Activated naive CD4-positive, alpha-beta T cell treated with anti-CD3 and anti-CD28 coated beads, Interleukin-2, amount 50 U/mL, for 16 hours (primary cell): ENCODE measurements at regions not wholly inside any gene's neighbourhood (a gene's known extent, or its start where the extent isn't known, plus 50 kb on each side); places are given as distances from the start of the nearest gene placed in this dataset.
"Not testable (repeated sequence)": the region's sequence is repeated elsewhere in the genome, so short reads cannot be mapped to it uniquely, and the experiment has no call there.

ENCODE experiments used
- DNase-seq: peaks from one replicate; pipeline ENCODE4 v3.0.0-alpha.2; 2020

DNA sequence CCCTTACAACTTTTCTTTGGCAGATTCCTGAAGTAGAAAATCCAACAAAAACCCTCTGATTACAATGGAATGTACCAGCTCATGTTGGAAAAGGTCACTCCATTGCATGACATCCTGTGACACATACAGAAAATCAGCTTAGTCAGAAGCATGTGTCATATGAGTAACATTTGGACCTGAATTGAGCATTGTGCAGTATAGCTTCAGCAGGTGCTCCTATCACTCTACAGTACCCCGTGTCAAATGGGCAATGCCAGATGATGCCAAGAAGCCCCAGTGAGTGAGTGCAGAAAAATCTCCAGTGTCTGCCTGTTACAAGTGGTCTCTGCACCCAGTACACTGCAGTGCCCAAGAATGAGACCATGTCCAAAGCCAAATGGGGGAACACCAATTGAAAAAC lies 129.7 kb upstream of the RUNX1 start:
- peak; percentile 15 for DNase-seq

- DNase-seq: no peak
Measured at GRCh38 chr21:35178098-35178497, 129.0 kb upstream of the RUNX1 start.

DNA sequence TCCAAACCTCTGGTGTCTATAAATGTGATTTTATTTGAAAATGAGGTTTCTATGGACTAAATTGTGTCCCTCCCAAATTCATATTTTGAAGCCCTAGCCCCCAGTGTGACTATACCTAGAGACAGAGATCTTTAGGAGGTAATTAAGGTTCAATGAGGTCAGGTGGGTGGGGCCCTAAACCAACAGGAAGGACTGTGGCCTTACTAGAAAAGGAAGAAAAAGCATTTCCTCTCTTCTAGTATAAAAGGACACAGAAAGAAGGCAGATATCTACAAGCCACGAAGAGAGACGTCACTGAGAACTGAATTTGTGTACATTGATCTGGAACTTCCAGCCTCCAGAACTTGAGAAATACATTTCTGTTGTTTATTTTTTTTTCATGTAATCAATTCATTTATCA lies 123.1 kb upstream of the RUNX1 start:
- no peak for DNase-seq

- DNase-seq: no peak
Measured at GRCh38 chr21:35171385-35171784, 122.3 kb upstream of the RUNX1 start.

DNA sequence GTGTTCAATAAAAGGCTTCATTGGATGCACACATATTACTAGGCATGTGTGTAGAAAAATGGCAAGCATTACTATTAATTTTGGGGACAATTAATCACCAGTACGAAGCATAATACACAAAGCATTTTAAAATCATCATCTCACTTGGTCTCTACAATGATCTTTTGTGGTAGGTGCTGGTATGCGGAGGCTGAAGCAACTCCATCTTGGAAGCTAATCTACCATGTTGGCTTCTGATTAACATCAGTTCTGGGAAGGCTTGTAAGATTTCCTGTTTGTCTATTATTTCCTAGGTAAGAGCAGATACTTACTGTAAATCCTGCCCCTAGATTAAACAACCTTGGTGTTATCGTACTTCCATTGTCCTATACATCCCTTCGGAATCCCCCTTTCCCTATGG lies 121.7 kb upstream of the RUNX1 start:
- DNase-seq: no peak

DNA sequence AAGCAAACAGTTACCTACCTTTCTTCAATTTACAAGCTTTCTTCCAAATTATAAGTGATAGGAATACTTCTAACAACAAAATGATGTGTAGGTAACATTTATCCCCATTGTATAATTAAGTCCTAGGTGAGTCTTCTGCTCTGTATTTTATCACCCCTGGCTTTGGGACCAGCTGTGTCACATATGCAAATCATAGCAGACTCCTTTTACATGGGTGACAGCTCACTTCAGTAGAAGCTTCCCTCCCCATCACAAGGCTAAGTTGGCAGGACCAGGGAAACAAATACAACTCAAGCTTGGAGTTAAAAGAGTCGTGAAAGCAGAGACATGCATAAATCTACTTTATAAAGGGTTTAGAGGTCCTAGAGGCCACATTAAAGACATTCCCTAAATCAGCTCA lies 121.1 kb upstream of the RUNX1 start:
- no peak for DNase-seq

- no peak for DNase-seq
Measured at GRCh38 chr21:35169574-35169973, 120.5 kb upstream of the RUNX1 start.

- no peak for DNase-seq
Measured at GRCh38 chr21:35168735-35169134, 119.6 kb upstream of the RUNX1 start.

GRCh38 chr21:35164971-35165483 lies 115.9 kb upstream of the RUNX1 start:
- no peak for DNase-seq

DNA sequence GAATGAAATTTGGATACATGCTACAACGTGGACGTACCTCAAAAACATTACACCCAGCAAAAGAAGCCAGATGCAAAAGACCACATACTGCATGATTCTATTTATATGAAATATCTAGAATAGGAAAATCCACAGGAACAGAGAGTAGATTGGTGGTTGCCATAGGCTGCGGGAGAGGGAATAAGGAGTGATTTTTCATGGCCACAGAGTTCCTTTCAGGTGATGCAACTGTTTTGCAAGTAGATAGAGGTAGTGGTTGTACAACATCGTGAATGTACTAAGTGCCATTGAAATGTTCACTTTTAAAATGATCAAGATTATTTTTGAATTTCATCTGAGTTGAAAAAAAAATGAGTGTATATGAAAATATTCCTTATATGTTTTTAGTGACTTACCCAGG lies 115.3 kb upstream of the RUNX1 start:
- DNase-seq: no peak

- no peak for DNase-seq
Measured at GRCh38 chr21:35163411-35163810, 114.3 kb upstream of the RUNX1 start.

DNA sequence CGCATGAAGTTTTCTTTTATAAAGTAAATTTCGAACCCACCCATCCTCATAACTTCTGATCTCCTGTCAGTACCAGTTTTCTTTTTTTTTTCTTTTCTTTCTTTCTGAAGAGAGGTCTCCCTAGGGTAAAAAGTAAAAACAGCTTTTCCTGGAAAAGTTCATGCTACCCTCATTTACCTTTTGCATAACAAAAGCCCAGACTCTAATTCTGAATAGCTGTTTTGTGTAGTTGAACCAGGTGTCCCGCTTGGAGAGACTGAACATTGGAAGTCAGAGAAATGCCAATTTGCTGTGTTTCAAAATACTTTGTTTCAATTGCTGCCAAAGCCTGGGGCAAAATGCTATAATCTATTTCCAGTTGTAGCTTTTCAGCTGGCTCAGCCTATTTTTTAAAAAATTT lies 113.7 kb upstream of the RUNX1 start:
- DNase-seq: no peak

- no peak for DNase-seq
Measured at GRCh38 chr21:35159881-35160280, 110.8 kb upstream of the RUNX1 start.

- DNase-seq: not testable (repeated sequence)
Measured at GRCh38 chr21:35157374-35157773, 108.3 kb upstream of the RUNX1 start.

DNA sequence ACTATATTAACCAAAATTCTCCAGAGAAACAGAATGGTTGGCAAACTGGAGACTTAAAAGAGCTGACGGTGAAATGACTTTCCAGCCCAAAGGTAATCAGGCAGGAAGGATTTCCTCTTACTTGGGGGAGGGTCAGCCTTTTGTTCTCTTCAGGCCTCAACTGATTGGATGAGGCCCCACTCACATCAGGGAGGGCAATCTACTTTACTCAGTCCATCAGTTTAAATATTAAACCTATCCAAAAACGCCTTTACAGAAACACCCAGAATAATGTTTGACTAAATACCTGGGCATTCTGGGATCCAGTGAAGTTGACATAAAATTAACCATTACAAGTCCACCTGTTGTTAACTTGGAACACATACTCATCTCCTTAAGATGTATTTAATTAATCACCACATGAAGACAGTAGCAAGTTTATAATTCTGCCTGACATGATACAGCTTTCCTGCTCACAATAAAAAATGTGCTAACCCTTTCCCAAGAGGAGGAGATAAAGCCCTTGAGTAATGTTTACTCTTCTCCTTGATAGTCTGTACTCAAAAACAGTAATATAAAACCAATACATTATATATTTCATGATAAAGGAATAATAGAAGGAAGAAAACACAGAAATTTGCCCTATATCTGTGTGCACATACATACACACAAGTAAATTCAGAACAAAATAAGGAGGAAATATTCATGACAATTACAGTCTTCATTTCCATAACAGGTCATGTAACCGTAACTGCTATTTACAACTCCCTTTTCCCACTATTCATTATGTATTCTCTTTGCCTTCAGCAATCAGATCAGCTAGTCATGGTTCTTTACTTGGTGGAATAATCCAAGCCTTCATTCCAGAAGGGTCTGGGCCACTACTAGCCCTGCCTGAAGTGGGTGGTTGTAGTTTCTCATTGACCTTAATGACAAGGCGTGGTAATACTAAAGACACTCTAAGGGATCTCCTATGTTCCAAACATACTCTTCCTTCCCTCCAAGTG lies 107.5 kb upstream of the RUNX1 start:
- no peak for DNase-seq

DNA sequence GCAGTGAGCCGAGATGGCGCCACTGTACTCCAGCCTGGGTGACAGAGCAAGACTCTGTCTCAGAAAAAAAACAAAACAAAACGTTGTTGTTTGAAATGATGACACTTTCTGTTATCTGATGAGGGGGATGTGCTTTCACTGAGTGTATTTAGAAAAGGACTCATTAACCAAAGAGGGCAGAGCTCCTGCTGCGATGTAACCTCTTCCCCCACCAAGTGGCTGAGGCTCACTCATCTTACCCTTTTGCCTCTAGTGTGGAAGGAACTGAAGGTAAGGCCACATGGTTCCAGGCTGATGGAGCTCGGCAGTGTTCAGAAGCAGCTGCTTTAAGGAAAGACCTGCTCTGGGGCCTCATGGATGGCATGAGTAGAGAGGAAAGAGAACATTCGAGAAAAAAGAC lies 105.7 kb upstream of the RUNX1 start:
- no peak for DNase-seq

GRCh38 chr21:35153671-35154070 lies 104.6 kb upstream of the RUNX1 start:
- DNase-seq: no peak

DNA sequence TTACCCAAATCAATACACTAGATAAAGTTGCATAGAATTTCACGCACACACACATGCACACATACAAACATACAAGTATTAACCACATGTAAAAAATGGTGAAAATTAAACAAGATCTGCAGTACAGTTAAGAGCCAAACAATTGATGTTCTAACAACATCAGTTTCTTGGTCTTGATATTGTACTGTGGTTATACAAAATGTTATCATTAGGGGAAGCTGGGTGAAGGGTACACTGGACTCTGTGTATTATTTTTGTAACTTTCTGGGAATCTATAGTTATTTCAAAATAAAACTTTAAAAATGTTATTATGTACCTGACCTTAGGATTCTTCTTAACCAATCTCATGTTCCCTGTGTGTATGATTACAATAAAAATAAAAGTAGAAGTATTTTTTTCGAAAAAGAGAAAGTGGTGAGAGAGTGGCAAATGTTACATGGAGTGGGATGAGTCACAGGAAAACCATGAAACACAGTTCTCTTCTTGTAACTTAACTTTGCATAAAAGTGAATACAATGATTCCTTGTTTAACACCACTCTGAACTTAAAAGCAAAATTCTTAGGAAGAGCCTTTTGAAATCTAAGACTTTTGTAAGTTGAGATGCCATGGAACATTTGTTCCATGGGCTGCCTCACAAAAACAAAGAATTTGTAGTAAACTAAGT lies 101.6 kb upstream of the RUNX1 start:
- no peak for DNase-seq

GRCh38 chr21:35149698-35150097 lies 100.6 kb upstream of the RUNX1 start:
- no peak for DNase-seq

DNA sequence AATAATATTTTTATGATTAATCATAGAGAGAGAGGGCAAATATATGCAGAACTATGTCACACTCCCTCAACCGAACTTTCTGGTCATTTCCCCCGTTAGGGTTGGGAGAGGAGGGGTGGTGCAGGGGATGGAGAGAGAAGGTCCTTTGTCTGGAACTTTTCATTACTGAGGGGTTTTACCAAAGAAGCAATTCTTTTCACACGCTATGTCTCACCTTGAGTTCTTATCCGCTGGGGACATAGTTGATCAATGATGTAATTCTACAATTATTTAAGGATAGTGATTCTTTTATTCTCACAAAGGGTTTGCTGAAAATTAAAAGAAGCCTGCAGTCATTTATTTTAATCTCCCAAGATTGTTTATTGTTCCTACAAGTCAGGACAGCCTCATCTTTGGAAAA lies 98.3 kb upstream of the RUNX1 start:
- no peak for DNase-seq

DNA sequence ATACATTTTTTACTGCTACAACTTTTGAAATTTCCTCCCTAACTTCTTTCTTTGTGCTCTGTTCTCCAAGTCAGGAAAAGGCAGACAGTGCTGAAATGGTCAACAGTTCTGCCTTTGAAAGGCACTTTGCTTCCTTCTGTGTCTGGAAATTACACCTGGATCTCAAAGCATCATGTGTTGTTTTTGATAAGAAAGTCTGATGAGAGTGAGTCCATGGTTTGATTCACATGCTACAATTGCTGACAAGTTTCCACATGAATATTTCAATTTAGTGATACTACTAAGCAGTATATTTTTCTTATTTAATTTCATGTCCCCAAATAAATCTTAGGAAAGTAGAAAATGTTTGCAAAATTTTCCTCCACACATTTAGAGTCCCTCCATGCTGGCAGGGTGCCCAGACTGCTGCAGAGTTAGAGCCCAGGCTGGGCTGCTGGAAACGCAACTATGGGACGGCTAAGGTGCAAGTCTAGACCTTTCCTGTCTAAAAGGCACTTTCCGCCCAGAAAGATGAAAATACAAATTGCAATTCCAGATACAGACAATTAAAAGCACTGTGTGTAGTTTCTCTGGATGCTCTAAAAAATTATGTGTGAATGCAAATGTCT lies 96.6 kb upstream of the RUNX1 start:
- no peak for DNase-seq

GRCh38 chr21:35144978-35145377 lies 95.9 kb upstream of the RUNX1 start:
- no peak for DNase-seq

- no peak for DNase-seq
Measured at GRCh38 chr21:35142036-35142815, 93.1 kb upstream of the RUNX1 start.
